K562 (cell line): ENCODE measurements at regions not wholly inside any gene's neighbourhood (a gene's known extent, or its start where the extent isn't known, plus 50 kb on each side); places are given as distances from the start of the nearest gene placed in this dataset.

Experiments used
- EGR1 ChIP-seq: fragments of 450-650 bp; conservative IDR thresholded peaks from 2 replicates; pipeline ENCODE4 v1.6.1; 2017; ENCODE audit warnings: mild to moderate bottlenecking
- EZH2 ChIP-seq: IDR thresholded peaks from 2 replicates; pipeline ENCODE4 v1.6.1; 2012; ENCODE audit warnings: low read depth, mild to moderate bottlenecking, inconsistent platforms, low read length, borderline replicate concordance
- FOXM1 ChIP-seq, 2 experiments: fragments of 450-650 bp in 1 of 2; sonication (generic) in 1 of 2; formaldehyde crosslinking in 1 of 2; IDR thresholded peaks; 2 replicates each; pipeline versions ENCODE4 v1.6.1 to v1.9.0; 2017 to 2022; ENCODE audit warnings: low read depth in 2 of 2, mild to moderate bottlenecking in 2 of 2, missing genetic modification reagents in 1 of 2, moderate library complexity in 1 of 2
- NFIX ChIP-seq: fragments of 250-450 bp; sonication (Bioruptor Pico); IDR thresholded peaks from 2 replicates; pipeline ENCODE4 v1.4.0; 2020; ENCODE audit warnings: low read depth, mild to moderate bottlenecking, moderate library complexity
- NFXL1 ChIP-seq: fragments of 450-650 bp; formaldehyde crosslinking; IDR thresholded peaks from 2 replicates; pipeline ENCODE4 v1.4.0; 2021; ENCODE audit warnings: mild to moderate bottlenecking
- SP1 ChIP-seq: sonication (generic); formaldehyde crosslinking; IDR thresholded peaks from 2 replicates; pipeline ENCODE4 v1.8.1; 2022; ENCODE audit warnings: mild to moderate bottlenecking, missing genetic modification reagents
- SREBF2 ChIP-seq: sonication (generic); formaldehyde crosslinking; IDR thresholded peaks from 2 replicates; pipeline ENCODE4 v1.4.0; 2020; ENCODE audit warnings: mild to moderate bottlenecking, missing genetic modification reagents
- ZSCAN29 ChIP-seq: fragments of 450-650 bp; IDR thresholded peaks from 2 replicates; pipeline ENCODE4 v1.6.1; 2017
- TF ChIP-seq, protein P1 (sequence below): sonication (generic); formaldehyde crosslinking; IDR thresholded peaks from 2 replicates; pipeline ENCODE4 v1.4.0; 2020; ENCODE audit warnings: mild to moderate bottlenecking, missing genetic modification reagents
- TF ChIP-seq, protein P2 (sequence below): fragments of 450-650 bp; formaldehyde crosslinking; IDR thresholded peaks from 2 replicates; pipeline ENCODE4 v1.4.0; 2020; ENCODE audit warnings: mild to moderate bottlenecking, moderate library complexity
- TF ChIP-seq, protein P3 (sequence below): fragments of 250-450 bp; sonication (Bioruptor Pico); IDR thresholded peaks from 2 replicates; pipeline ENCODE4 v1.5.0; 2020; ENCODE audit warnings: mild to moderate bottlenecking
- TF ChIP-seq, protein P4 (sequence below), 3 experiments: IDR thresholded peaks in 2 of 3; conservative IDR thresholded peaks in 1 of 3; 2 replicates each; pipeline ENCODE4 v1.5.1; 2011 to 2012; ENCODE audit warnings: low read length in 3 of 3, mild to moderate bottlenecking in 3 of 3, control low read depth in 2 of 3, improper control_type of control experiment in 1 of 3, inconsistent platforms in 1 of 3, low read depth in 1 of 3, mixed read lengths in 1 of 3, moderate library complexity in 1 of 3; ENCODE audit not compliant: insufficient read depth in 2 of 3

DNA sequence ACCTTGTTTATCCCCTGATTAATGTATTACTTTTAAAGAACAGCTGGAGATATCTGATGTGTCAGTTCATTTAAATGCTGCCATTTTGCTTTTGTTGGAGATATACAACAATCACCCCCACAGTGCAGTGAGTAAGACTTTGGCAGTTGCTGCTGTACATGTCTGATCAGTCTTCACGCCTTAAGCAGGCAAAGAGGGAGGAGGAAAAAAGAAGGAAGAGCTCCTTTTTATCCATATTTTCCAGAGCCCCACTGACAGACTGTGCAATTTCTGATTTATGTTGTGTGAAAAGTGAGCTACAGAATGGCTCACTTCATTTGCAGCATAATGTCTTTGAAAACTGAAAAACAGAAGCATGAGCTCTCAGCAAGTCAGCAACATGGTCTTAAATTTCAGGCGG lies 319.7 kb upstream of the LRIG3 start:
- TF ChIP-seq EZH2 = no peak
- TF ChIP-seq, protein P1, sequence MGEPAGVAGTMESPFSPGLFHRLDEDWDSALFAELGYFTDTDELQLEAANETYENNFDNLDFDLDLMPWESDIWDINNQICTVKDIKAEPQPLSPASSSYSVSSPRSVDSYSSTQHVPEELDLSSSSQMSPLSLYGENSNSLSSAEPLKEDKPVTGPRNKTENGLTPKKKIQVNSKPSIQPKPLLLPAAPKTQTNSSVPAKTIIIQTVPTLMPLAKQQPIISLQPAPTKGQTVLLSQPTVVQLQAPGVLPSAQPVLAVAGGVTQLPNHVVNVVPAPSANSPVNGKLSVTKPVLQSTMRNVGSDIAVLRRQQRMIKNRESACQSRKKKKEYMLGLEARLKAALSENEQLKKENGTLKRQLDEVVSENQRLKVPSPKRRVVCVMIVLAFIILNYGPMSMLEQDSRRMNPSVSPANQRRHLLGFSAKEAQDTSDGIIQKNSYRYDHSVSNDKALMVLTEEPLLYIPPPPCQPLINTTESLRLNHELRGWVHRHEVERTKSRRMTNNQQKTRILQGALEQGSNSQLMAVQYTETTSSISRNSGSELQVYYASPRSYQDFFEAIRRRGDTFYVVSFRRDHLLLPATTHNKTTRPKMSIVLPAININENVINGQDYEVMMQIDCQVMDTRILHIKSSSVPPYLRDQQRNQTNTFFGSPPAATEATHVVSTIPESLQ (CRISPR knock-in tag) = no peak
- TF ChIP-seq ZSCAN29 = no peak
- TF ChIP-seq, protein P2, sequence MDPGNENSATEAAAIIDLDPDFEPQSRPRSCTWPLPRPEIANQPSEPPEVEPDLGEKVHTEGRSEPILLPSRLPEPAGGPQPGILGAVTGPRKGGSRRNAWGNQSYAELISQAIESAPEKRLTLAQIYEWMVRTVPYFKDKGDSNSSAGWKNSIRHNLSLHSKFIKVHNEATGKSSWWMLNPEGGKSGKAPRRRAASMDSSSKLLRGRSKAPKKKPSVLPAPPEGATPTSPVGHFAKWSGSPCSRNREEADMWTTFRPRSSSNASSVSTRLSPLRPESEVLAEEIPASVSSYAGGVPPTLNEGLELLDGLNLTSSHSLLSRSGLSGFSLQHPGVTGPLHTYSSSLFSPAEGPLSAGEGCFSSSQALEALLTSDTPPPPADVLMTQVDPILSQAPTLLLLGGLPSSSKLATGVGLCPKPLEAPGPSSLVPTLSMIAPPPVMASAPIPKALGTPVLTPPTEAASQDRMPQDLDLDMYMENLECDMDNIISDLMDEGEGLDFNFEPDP (CRISPR knock-in tag) = no peak
- TF ChIP-seq NFIX (CRISPR knock-in tag) = no peak
- TF ChIP-seq, protein P3, sequence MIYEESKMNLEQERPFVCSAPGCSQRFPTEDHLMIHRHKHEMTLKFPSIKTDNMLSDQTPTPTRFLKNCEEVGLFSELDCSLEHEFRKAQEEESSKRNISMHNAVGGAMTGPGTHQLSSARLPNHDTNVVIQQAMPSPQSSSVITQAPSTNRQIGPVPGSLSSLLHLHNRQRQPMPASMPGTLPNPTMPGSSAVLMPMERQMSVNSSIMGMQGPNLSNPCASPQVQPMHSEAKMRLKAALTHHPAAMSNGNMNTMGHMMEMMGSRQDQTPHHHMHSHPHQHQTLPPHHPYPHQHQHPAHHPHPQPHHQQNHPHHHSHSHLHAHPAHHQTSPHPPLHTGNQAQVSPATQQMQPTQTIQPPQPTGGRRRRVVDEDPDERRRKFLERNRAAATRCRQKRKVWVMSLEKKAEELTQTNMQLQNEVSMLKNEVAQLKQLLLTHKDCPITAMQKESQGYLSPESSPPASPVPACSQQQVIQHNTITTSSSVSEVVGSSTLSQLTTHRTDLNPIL (CRISPR knock-in tag) = no peak
- TF ChIP-seq, protein P4, sequence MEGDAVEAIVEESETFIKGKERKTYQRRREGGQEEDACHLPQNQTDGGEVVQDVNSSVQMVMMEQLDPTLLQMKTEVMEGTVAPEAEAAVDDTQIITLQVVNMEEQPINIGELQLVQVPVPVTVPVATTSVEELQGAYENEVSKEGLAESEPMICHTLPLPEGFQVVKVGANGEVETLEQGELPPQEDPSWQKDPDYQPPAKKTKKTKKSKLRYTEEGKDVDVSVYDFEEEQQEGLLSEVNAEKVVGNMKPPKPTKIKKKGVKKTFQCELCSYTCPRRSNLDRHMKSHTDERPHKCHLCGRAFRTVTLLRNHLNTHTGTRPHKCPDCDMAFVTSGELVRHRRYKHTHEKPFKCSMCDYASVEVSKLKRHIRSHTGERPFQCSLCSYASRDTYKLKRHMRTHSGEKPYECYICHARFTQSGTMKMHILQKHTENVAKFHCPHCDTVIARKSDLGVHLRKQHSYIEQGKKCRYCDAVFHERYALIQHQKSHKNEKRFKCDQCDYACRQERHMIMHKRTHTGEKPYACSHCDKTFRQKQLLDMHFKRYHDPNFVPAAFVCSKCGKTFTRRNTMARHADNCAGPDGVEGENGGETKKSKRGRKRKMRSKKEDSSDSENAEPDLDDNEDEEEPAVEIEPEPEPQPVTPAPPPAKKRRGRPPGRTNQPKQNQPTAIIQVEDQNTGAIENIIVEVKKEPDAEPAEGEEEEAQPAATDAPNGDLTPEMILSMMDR (IDR thresholded peaks at IDR 0.05 in 2 of 3, conservative IDR thresholded peaks at IDR 0.05 in 1 of 3; ENCODE audit: insufficient read depth in 2 of 3, low read depth in 1 of 3, low read length in 3 of 3) = no peak
- no peak for TF ChIP-seq SP1 (CRISPR knock-in tag)
- no peak for TF ChIP-seq FOXM1 (IDR thresholded peaks at IDR 0.05; ENCODE audit: low read depth)
- no peak for TF ChIP-seq FOXM1 (CRISPR knock-in tag; IDR thresholded peaks at IDR 0.05; ENCODE audit: low read depth)
- no peak for TF ChIP-seq SREBF2 (CRISPR knock-in tag)
- no peak for TF ChIP-seq NFXL1 (CRISPR knock-in tag)
- no peak for TF ChIP-seq EGR1
